Osteocyte (in vitro differentiated cells): ENCODE measurements at regions not wholly inside any gene's neighbourhood (a gene's known extent, or its start where the extent isn't known, plus 50 kb on each side); places are given as distances from the start of the nearest gene placed in this dataset.

Source experiments
- DNase-seq: peaks from one replicate; pipeline ENCODE4 v3.0.0; 2021; ENCODE audit warnings: mixed read lengths; ENCODE audit not compliant: unreplicated experiment; ENCODE audit errors: extremely low spot score
- H3K27ac Mint-ChIP-seq: one replicate; pipeline ENCODE4 v1.8.0; 2021; ENCODE audit warnings: mild to moderate bottlenecking, mixed read lengths; ENCODE audit not compliant: unreplicated experiment
- H3K27me3 Mint-ChIP-seq: one replicate; pipeline ENCODE4 v1.8.0; 2021; ENCODE audit warnings: mixed read lengths; ENCODE audit not compliant: unreplicated experiment
- H3K36me3 Mint-ChIP-seq: one replicate; pipeline ENCODE4 v1.8.0; 2021; ENCODE audit warnings: mixed read lengths; ENCODE audit not compliant: unreplicated experiment
- H3K4me1 Mint-ChIP-seq: one replicate; pipeline ENCODE4 v1.8.0; 2021; ENCODE audit warnings: mixed read lengths; ENCODE audit not compliant: unreplicated experiment
- H3K4me3 Mint-ChIP-seq: one replicate; pipeline ENCODE4 v1.8.0; 2021; ENCODE audit warnings: mild to moderate bottlenecking, moderate library complexity, mixed read lengths; ENCODE audit not compliant: unreplicated experiment
- H3K9me3 Mint-ChIP-seq: one replicate; pipeline ENCODE4 v1.8.0; 2021; ENCODE audit warnings: mixed read lengths; ENCODE audit not compliant: unreplicated experiment
- TF ChIP-seq, protein P1 (sequence below): fragments of 200-600 bp; sonication (generic); IDR thresholded peaks from 2 replicates; pipeline ENCODE4 v1.5.0; 2021; ENCODE audit warnings: antibody characterized with exemption, mild to moderate bottlenecking, moderate library complexity

DNA sequence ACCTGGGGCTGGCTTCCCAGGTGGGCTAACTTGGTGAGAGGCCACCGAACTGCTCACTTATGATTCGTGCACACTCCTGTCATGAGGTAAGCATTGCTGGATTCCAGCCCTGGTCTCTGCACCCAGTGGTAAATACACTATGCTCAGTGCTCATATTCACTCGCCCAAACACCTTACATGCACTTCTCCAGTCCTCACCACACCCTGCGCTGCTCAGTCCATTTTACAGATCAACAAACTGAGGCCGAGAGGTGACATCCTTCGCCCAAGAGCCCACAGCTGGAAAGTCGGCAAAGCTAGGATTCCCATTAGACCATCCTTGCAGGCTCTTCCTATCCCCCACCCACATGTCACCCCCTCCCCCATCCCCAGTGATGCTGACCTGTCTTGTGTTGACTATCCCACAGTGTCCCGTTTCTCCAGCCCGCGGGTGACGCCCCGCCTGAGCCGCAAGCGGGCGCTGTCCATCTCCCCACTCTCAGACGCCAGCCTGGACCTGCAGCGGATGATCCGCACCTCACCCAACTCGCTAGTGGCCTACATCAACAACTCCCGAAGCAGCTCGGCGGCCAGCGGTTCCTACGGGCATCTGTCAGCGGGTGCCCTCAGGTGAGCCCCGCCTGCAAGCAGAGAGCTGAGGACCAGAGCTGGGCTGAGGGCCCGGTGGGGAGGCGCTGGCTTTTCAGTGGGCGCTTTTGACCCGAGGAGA, 232.8 kb downstream of the GLI2 start:
- Mint-ChIP-seq H3K27me3 (no peaks in the 10 kb centered on the region), H3K9me3 (no peaks in the 10 kb centered on the region), H3K4me3 (no peak overlapping the region), H3K36me3 (peaks cover 25% of the 10 kb centered on the region), H3K27ac (no peak overlapping the region), H3K4me1 (no peaks in the 10 kb centered on the region)
- DNase-seq, result no peak
- TF ChIP-seq, protein P1, sequence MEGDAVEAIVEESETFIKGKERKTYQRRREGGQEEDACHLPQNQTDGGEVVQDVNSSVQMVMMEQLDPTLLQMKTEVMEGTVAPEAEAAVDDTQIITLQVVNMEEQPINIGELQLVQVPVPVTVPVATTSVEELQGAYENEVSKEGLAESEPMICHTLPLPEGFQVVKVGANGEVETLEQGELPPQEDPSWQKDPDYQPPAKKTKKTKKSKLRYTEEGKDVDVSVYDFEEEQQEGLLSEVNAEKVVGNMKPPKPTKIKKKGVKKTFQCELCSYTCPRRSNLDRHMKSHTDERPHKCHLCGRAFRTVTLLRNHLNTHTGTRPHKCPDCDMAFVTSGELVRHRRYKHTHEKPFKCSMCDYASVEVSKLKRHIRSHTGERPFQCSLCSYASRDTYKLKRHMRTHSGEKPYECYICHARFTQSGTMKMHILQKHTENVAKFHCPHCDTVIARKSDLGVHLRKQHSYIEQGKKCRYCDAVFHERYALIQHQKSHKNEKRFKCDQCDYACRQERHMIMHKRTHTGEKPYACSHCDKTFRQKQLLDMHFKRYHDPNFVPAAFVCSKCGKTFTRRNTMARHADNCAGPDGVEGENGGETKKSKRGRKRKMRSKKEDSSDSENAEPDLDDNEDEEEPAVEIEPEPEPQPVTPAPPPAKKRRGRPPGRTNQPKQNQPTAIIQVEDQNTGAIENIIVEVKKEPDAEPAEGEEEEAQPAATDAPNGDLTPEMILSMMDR, result no peak

DNA sequence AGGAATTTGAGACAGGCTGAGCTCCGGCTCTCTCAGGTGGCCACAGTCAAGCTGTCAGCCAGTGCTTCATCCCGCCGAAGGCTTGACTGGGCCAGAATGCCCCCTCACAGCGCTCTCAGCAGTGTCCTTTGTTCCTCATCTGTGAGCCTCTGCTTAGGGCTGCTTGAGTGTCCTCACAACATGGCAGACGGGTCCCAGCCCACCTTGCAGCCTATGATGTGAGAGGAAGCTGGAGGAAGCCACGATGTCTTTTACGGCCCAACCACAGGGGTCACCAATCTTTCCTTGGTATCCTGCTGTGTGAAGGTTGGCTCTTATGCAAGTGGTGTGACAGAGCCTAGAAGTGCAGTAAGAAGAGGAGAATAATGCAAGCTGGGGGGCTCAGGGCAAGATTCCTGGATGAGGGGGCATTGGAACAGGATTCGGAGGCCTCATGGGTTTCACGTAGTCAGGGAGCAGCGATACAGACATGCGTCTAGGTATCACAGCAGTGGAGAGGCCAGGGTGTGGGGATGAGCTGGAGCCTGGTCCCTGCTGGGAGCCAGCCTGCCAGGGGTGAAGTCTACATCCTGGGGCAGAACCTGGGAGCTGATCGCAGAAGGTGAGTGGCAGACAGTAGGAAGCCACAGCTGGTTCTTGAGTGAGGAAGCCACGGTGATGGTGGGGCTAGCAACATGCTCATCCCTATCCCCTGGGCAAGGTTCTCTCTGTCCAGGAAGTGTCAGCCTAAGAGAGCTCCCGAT, 234.1 kb downstream of the GLI2 start:
- H3K27ac Mint-ChIP-seq, result no peak overlapping the region
- TF ChIP-seq, protein P1, result no peak
- no peaks in the 10 kb centered on the region for H3K4me1 Mint-ChIP-seq
- no peak for DNase-seq
- no peaks in the 10 kb centered on the region for H3K9me3 Mint-ChIP-seq
- H3K4me3 Mint-ChIP-seq, result no peak overlapping the region
- H3K27me3 Mint-ChIP-seq, result no peaks in the 10 kb centered on the region
- peaks cover 27% of the 10 kb centered on the region for H3K36me3 Mint-ChIP-seq

DNA sequence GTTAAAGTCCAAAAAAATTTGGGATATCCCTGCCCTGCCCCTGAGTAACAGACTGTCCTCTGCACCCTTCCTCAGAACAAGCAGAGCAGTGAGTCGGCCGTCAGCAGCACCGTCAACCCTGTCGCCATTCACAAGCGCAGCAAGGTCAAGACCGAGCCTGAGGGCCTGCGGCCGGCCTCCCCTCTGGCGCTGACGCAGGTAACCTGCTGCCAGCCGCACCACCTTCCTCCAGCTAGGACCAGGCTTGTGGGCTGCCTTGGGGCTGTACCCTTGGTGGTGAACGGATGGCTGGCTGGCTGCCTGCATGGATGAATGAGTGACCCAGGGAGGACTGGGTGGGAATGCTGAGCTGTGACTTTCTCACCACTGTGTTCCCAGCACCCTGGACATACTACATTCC, 236.2 kb downstream of the GLI2 start:
- peaks cover 42% of the 10 kb centered on the region for H3K36me3 Mint-ChIP-seq
- no peak overlapping the region for H3K4me3 Mint-ChIP-seq
- TF ChIP-seq, protein P1, result no peak
- DNase-seq, result no peak
- H3K9me3 Mint-ChIP-seq, result no peaks in the 10 kb centered on the region
- H3K4me1 Mint-ChIP-seq, result no peaks in the 10 kb centered on the region
- H3K27me3 Mint-ChIP-seq, result no peaks in the 10 kb centered on the region
- H3K27ac Mint-ChIP-seq, result no peak overlapping the region

DNA sequence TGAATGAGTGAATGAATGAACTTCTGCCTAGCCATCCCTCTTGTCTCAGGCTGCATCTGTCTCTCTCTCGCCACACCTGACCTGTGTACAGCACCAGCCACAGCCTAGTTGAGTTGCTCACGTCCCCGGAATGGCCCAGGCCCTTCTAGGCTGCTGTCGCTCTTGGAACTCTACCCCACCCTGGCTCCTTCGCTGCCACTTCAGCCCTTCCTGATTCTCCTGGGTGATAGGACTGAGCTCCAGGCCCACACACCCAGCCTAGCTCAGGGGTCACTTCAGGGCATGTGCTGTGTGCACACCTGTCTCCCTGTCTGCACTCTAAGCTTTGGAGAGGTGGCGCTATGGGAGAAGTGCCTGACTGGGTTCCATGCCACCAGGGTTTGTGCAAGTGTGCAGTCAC, 236.6 kb downstream of the GLI2 start:
- H3K36me3 Mint-ChIP-seq, result peaks cover 45% of the 10 kb centered on the region
- no peaks in the 10 kb centered on the region for H3K27me3 Mint-ChIP-seq
- no peak overlapping the region for H3K27ac Mint-ChIP-seq
- no peaks in the 10 kb centered on the region for H3K4me1 Mint-ChIP-seq
- no peak overlapping the region for H3K4me3 Mint-ChIP-seq
- H3K9me3 Mint-ChIP-seq, result no peaks in the 10 kb centered on the region
- TF ChIP-seq, protein P1, result no peak
- no peak for DNase-seq

DNA sequence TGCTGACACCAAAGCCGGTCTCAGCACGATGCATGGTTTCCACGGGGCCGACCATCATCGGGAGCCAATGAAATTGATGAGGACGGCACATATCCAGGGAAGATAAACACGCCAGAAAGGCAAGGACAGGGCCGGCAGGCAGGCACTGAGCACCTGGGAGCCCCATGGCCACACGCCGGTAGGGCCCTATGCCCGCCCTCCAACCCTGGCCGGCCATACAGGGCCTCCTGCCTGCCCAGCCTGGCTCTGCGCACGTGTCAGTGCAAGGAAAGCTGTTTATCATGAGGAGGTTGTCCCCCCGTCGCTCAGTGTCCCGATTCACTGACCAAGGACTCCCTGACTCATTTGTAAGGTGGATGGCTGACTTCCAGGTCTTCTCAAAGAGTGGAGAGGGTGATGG, 237.5 kb downstream of the GLI2 start:
- DNase-seq, result no peak
- H3K36me3 Mint-ChIP-seq, result peaks cover 49% of the 10 kb centered on the region
- no peak overlapping the region for H3K27ac Mint-ChIP-seq

More for the DNA sequence above, 237.5 kb downstream of the GLI2 start:
- Mint-ChIP-seq H3K4me1 (no peaks in the 10 kb centered on the region), H3K27me3 (no peaks in the 10 kb centered on the region), H3K4me3 (no peak overlapping the region), H3K9me3 (no peaks in the 10 kb centered on the region)
- TF ChIP-seq, protein P1, result no peak
